ENCODE measurements at regions not wholly inside any gene's neighbourhood (a gene's known extent, or its start where the extent isn't known, plus 50 kb on each side); places are given as distances from the start of the nearest gene placed in this dataset.

- peaks cover 41% of the 10 kb centered on the region for H3K4me1 ChIP-seq (ENCODE audit: low read depth)
- no peak overlapping the region for H3K4me3 ChIP-seq
- no peaks in the 10 kb centered on the region for H3K27me3 ChIP-seq
- no peak overlapping the region for H3K27ac ChIP-seq
- no peak for DNase-seq (ENCODE audit: low read depth in 1 of 2, low spot score in 1 of 2)
- TF ChIP-seq CTCF (IDR thresholded peaks at IDR 0.05; ENCODE audit: low read depth, low read length): no peak
- no peaks in the 10 kb centered on the region for H3K9me3 ChIP-seq (ENCODE audit: low read depth)
- H3K36me3 ChIP-seq: no peaks in the 10 kb centered on the region
These were observed 255.0 kb downstream of the HACE1 start for GRCh38 chr6:104604685-104605084.

- Histone ChIP-seq H3K27me3 (no peaks in the 10 kb centered on the region), H3K4me3 (no peak overlapping the region), H3K27ac (peak overlapping the region; percentile 59), H3K4me1 (ENCODE audit: low read depth) (peaks cover 40% of the 10 kb centered on the region), H3K36me3 (no peaks in the 10 kb centered on the region), H3K9me3 (ENCODE audit: low read depth) (no peaks in the 10 kb centered on the region)
- DNase-seq (ENCODE audit: low read depth in 1 of 2, low spot score in 1 of 2): peak in 1 of 2 donors; percentile 13
- no peak for TF ChIP-seq CTCF (IDR thresholded peaks at IDR 0.05; ENCODE audit: low read depth, low read length)
These were observed 256.5 kb downstream of the HACE1 start for GRCh38 chr6:104603108-104603745.

GRCh38 chr6:104601721-104602120 is 258.0 kb downstream of the HACE1 start:
- peak in 1 of 2 donors; percentile 16 for DNase-seq (ENCODE audit: low read depth in 1 of 2, low spot score in 1 of 2)
- Histone ChIP-seq H3K36me3 (no peaks in the 10 kb centered on the region), H3K9me3 (ENCODE audit: low read depth) (no peaks in the 10 kb centered on the region), H3K4me1 (ENCODE audit: low read depth) (peaks cover 36% of the 10 kb centered on the region), H3K27me3 (no peaks in the 10 kb centered on the region), H3K27ac (no peak overlapping the region), H3K4me3 (no peak overlapping the region)
- TF ChIP-seq CTCF (IDR thresholded peaks at IDR 0.05; ENCODE audit: low read depth, low read length): no peak

GRCh38 chr6:104601131-104601651 is 258.5 kb downstream of the HACE1 start:
- TF ChIP-seq CTCF (IDR thresholded peaks at IDR 0.05; ENCODE audit: low read depth, low read length): no peak
- Histone ChIP-seq H3K36me3 (no peaks in the 10 kb centered on the region), H3K4me3 (no peak overlapping the region), H3K27me3 (no peaks in the 10 kb centered on the region), H3K4me1 (ENCODE audit: low read depth) (peaks cover 36% of the 10 kb centered on the region), H3K27ac (no peak overlapping the region), H3K9me3 (ENCODE audit: low read depth) (no peaks in the 10 kb centered on the region)
- peak in 1 of 2 donors; percentile 66 for DNase-seq (ENCODE audit: low read depth in 1 of 2, low spot score in 1 of 2)

GRCh38 chr6:104600639-104600931 is 259.1 kb downstream of the HACE1 start:
- no peak for DNase-seq (ENCODE audit: low read depth in 1 of 2, low spot score in 1 of 2)
- Histone ChIP-seq H3K4me3 (no peak overlapping the region), H3K9me3 (ENCODE audit: low read depth) (no peaks in the 10 kb centered on the region), H3K4me1 (ENCODE audit: low read depth) (peaks cover 36% of the 10 kb centered on the region), H3K27me3 (no peaks in the 10 kb centered on the region), H3K27ac (no peak overlapping the region), H3K36me3 (no peaks in the 10 kb centered on the region)
- no peak for TF ChIP-seq CTCF (IDR thresholded peaks at IDR 0.05; ENCODE audit: low read depth, low read length)
